HG02938 (cell line): ENCODE measurements at regions not wholly inside any gene's neighbourhood (a gene's known extent, or its start where the extent isn't known, plus 50 kb on each side); places are given as distances from the start of the nearest gene placed in this dataset.
"Not testable (repeated sequence)": the region's sequence is repeated elsewhere in the genome, so short reads cannot be mapped to it uniquely, and the experiment has no call there.

Experiments used
- ATAC-seq: cut with Tn5 transposase; IDR thresholded peaks from one replicate; pipeline ENCODE4 v1.9.1; 2021; ENCODE audit warnings: mild to moderate bottlenecking, moderate library complexity; ENCODE audit not compliant: unreplicated experiment

DNA sequence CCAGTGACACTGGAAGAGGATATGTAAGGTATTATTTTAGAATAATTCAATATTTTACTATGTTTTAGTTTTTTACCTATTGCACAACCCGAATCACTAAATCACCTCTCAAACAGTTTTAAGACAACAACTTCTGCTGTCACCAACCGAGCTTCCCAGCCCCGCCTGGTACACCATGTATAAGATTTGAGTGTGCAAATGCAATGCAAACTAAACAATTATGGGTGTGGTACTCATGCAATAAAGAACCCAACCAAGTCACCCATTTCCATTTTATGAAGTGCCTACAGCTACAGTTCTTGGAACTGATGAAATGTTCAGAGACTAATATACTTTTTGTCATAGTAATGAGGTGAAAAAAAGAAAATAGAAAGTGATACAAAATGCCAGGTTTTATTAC, 256.2 kb downstream of the TAFA4 start:
- ATAC-seq, result no peak

DNA sequence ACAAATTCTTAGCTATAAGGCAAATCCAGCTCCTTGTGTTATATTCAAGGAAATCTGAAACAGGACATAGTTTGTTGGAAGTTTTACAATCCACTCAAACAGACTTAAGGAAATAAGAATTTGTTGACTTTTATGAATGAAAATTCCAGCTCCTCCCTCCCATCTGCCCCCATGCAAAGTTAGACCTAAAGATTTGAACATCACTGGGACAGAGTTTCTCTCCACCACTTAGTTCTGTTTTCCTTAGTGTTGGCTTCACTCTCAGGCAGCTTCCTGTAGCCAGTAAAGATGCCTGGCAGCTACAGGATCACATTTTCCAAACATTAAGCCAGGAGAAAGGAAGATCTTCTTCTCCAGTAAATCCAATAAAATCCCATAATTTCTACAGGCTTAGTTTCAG, 265.0 kb downstream of the TAFA4 start:
- ATAC-seq, result no peak

DNA sequence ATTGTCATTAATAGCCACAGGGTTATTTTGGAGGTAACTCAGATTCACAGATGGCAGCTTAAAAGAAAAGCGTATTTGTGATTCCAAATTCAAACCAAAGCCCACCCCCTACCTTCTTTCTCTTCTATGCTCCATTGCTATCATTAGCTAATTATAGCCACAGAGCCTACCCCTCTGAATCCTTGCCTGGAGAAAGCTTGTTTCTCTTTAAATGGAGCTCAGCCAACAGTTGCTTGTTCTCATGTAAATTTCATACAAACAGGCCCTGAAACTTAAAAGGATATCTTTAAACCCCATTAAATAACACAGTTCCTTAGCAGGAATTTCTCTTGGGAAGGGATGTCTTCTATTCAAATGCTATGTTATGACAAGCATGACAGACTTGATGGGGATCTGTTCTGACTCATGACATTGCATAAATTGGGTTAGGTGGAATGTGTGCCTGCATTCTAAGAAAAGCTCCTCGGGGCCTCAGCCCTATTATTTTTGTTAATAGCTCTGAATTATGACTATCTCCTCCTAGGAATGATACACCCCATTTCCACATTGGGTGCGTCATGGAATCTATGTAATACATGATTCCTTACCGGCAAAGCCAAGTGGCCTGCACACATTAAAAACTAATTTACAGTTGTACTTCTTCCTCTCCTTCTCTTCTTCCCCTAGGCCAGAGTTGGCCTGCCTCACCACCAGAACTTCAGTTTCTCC, 265.8 kb downstream of the TAFA4 start:
- ATAC-seq, result no peak

DNA sequence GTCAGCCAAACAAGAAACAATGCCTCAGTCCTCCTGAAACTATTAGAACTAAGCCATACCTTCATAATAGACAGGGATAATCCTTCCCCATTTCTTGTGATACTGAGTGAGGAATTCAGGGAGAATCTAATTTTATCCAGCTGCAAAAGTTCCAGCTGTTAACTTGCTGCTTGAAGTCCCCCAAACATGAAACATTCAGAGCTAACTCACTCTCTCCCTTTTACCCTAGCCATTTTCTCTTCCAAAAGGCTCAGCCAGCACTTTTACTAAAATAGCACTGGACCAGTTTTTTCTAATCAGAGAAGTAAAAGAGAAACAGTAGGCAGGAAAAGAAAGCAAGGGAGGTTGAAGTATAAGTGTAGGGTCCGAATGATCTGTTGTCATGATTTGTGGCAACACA, 268.1 kb downstream of the TAFA4 start:
- ATAC-seq, result no peak

DNA sequence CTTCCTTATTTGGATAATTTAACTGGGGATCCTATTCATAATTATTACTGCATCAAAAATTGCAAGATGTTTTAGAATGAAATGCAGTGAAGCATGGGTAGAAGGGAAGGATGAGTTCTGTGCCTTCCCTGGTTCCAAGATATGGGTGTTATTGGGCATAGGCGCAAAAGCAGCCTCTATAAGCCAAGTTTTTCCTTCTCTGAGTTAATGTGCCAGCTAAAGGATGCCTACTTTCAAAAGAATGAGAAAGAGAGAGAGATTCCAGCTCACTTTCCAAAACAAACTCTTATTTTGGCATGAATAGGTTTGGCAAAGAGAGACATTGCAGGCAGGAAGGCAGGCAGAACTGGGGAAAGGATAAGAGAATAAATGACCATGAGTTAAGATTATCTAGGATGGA, 270.2 kb downstream of the TAFA4 start:
- ATAC-seq, result no peak

DNA sequence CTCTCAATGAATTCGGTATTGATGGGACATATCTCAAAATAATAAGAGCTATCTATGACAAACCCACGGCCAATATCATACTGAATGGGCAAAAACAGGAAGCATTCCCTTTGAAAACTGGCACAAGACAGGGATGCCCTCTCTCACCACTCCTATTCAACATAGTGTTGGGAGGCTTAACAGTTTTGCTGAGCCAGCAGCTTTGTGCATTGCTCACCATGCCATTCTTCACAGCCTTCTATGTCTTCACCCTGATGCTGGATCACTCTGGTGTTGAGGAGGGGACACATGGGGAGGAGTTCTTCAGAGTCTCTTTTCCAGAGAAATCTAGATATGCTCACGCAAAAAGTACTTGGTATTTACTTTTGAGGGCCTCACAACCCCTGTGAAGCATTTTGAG, 281.7 kb downstream of the TAFA4 start:
- not testable (repeated sequence) for ATAC-seq

DNA sequence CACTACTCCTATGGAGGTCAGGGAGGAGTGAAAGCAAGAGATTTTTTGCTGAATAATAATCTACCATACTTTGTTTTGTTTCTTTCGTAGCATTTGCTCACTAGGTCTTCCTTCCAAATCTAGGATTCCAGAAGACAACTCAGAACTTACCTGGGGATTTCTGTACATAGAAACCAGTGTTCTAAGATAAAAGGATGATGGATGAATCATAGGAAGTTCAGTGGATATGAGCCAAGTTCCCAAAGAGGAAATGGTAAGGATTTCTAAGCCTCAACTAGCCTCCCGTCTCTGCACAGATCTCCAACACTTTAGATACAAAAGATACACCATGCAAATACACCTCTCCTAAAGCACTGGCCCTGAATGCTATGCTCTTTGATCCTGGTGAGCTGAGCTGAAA, 283.9 kb downstream of the TAFA4 start:
- ATAC-seq, result no peak

DNA sequence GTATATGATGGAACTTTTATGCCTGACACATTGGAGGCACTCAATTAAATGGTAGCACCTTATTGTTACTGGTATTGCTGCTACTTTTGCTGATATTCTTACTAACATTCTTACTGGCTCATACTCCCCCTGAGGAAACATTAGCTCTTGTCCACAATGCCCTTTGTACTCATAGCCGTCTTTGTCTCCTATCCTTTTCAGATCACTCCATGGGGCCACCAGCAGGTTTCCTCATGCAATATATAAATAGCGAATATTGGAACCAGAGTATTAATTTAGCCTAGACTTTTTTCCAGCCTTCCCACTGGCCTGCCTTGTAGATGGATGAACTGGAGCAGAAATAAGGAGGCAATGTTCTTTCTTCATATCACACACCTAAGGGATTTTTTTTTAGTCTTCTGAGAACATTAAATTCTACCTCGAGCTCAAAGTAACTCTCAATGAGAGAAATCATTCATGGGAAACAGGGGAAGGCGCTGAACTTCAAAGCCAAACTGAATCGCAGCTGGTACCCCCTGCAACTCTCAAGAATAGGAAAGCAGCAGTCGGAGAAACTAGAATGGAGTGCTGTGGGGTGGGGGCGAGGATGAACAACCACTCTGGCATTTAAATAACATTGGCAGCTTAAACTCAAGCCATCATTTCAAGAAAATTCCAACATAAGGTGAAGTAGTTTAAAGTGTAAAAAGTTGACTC, 300.3 kb downstream of the TAFA4 start:
- ATAC-seq, result no peak

DNA sequence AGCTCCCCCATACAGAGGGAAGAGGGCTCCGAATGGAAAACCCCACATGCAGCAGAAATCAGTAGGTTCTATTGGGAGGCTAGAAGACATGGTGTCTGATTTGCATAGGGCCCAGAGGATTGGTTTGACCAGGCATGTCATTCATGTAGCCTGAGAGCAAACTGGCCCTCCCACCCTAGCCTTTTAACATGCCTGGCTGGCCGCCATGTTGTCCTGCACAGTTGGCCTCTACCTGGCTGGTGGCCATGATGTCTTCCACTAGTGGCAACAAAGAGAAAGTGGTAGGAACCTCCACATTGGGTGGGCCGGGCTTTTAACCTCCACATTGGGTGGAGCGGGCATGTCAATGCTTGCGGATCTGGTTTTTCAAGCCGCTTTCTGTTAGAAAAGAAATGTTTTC, 312.1 kb downstream of the TAFA4 start:
- ATAC-seq, result no peak

DNA sequence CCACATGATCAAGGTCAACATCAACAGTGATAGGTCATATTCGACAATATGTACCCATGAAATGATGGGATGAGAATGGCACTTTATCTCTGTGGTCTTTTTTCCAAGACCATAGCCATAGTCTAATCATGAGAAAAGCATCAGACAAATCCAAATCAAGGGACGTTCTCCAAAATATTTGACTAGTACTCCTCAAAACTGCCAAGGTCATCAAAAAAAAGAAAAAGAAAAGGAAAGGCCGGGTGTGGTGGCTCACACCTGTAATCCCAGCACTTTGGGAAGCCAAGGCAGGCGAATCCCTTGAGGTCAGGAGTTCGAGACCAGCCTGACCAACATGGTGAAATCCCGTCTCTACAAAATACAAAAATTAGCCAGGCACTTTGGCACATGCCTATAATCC, 318.3 kb downstream of the TAFA4 start:
- no peak for ATAC-seq

DNA sequence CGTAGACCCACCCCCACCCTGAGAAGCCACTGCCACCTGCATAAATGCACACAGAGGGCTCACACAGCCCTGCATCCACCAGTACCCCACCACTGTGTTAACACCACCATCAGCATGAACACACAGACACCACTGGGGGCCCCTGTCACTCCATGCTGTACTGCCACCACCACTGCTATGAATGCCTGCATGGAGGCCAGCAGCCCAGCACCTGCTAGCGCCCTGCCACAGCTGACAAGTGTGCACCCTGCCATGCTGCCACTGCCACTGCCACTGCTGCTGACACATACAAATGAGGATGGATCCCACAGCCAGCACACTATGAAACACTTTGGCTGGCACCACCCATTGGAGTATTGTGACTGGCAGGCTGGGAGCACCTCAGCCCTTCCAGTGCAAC, 361.0 kb downstream of the TAFA4 start:
- no peak for ATAC-seq

DNA sequence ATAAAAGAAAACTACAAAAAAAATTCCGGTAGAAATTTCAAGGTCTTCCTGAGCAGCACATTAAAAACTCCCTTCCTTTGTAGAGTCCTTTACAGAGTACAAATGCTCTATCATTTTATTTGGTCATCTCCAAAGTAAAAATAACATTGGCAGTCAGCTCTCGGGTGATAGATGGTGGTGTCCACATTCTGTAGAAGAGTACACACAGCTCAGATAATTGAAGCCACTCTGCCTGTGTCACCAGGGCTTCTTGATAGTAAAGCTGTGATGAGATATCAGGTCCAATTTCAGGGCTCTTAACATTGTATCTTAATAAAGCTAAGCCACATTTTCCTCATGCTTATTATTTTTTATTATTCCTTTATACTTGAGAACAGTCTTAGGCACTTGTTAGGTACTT, 371.6 kb downstream of the TAFA4 start:
- no peak for ATAC-seq

DNA sequence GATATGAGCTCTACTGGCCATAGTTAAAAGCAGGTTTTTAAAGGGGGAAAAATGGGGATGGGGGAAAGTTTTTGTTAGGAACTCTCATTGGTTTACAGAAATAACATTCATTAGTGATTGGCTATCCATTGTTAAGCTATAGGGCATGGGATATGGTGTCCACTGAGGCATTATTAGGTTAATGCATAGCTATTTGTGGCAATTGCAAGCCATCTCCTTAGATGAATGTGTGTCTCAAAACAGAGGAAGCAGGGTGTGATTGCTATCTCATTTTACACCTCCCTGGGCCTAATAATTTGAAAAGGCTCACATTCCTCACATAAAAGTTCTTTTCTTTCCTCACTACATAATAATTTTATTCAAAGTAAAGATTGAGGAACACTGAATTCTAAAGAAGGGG, 396.6 kb downstream of the TAFA4 start:
- no peak for ATAC-seq

DNA sequence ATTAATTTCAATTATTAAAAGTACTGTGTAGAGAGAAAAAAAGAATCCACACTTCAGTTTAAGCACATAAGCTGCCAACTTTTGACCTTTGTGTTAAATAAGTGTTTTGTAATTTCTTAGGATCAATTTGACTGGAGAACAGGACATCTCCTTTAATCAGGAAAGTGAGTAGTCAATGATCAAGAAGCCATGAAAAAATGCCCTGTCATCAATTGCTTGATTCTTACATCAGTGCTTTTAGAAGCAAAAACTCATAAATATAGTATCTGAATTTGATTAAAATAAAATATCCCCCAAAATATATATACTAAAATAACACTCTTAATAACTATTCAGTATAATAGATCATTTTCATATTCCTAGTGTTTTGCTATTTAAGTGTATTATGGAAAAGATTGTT, 409.0 kb downstream of the TAFA4 start:
- no peak for ATAC-seq

DNA sequence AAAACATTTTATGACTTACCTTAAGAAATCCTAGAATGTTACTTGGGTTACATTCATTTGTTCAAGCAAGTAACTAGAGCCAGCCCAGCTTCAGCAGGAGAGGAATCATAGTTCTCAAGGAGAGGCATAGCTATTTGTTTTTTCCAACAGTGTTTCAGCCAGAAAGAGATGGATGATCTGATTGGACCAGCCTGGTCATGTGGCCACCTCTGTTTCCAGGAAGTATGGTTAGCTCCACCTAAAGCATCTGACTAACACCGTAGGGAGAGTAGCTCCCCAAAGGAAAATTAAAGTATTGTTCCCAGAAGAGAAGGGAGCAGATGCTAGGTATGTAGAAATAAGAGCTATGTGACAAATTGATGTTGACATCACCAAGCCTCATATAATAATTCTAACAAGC, 417.1 kb downstream of the TAFA4 start:
- no peak for ATAC-seq

DNA sequence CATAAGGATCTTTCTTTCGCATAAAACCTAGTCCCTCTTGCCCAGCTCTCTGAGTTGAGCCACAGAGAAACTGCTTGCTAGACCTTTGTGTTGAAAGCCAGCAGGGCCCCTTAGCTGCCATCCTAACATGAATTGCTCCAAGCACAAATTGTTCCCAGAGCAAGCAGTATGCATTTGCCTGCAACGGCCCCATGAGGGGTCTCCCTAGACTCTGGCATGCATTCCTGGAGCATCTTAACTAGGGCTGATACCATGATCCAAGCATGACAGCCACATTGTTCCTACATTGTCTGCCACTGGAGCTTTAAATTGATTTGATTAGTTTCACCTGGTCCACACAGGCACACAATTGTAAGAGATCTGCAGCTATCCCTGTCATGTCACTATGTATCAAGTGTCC, 428.1 kb downstream of the TAFA4 start:
- ATAC-seq, result no peak

DNA sequence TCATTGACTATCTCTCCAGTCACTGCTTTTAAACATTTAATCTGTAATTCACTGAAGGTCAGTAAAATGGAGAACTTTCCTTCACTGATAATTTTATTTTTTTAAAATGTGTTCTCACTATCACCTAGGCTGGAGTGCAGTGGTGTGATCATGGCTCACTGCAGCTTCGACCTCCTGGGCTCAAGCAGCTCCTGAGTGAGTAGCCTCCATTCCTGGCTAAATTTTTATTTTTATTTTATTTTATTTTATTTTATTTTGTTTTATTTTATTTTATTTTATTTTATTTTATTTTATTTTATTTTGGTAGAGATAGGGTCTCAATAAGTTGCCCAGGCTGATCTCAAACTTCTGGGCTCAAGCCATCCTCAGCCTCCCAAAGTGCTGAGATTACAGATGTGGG, 446.5 kb downstream of the TAFA4 start:
- ATAC-seq, result not testable (repeated sequence)

DNA sequence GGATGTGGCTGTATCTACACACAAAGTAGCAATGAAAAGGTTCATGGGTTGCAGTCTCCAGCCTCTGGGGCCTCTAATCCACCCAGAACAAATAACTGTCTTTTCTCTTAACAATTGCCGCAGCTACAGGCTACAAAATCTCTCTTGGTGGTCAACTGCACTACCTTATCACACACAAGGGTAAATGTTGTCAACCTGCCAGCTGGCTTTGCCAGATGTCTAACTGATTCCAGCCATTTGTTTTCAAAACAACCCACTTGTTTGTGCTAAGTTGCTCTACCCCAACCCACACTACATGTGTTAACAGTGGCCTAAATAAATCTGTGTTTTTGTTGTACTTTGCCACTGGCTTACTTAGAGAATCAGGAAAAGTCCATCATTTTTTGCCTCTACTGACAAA, 447.3 kb downstream of the TAFA4 start:
- ATAC-seq, result no peak

DNA sequence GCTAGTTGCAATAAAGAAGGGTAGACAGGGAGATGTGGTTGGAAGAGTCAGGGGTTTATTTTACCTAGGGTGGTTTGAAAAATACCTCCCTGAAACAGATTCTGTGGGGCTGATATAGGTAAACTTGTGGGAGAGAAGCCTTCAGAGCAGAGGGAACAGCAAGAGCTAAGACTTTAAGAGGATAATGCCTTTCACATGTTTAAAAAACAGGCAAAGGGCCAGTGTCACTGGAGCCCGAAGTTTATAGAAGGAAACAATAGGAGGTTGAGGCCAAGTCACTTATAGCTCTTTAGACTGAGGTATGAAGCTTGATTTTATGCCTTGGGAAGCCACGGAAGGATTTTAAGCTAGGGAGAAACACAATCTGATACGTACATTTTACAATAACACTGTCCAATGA, 448.7 kb downstream of the TAFA4 start:
- no peak for ATAC-seq

DNA sequence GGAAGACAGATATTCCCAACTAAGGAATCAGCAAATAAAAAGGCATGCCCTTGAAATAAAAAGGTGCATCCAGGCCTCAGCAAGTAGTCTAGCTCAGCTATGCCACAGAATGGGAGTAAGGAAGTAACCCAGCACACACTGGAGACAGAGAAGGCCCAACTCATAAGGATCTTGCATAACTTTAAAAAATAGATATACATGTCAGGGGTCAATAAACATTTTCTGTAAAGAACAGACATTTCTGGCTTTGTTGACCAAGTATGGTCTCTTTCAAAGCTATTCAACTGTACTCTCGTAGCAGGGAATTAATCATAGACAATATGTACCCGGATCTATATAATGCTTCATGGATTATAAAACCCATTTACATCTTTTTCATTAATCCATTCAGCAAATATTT, 449.3 kb downstream of the TAFA4 start:
- ATAC-seq, result no peak

DNA sequence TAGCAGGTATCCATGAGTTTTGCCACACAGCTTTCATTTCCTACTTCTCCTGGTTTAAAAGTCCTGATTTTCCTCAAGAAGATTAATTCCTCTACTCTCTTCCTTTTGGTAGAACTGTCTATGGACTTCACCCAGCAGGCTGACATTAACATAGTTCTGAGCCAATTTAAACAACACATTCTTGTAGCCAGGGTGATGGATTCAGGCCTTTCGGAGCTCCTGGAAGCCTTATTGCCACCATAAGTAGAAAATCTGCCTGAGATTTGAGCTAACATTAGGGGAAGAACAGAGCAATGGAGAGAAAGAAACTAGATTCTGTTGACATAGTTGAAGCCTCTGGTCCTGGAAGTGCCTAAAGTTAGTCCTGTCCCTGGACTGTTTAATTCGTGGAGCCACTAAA, 449.8 kb downstream of the TAFA4 start:
- no peak for ATAC-seq

DNA sequence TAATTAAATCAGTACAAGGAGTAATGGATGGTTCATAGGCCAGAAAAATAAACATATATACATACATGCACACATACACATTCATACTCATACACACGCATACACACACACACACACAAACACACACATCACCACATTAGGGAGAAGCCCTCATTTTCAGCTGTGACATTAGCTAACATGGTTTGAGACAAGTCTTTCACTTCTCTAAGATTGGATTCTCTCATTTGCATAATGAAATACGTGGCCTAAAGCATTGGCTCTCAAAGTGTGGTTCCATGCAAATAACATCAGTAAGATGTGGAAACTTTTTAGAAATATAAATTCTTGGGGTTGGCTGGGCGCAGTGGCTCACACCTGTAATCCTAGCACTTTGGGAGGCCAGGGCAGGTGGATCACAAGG, 452.6 kb downstream of the TAFA4 start:
- ATAC-seq, result no peak
